ENCODE measurements at regions not wholly inside any gene's neighbourhood (a gene's known extent, or its start where the extent isn't known, plus 50 kb on each side); places are given as distances from the start of the nearest gene placed in this dataset.

- Histone ChIP-seq H3K27me3 (replicated peaks; ENCODE audit: insufficient read depth) (no peaks in the 10 kb centered on the region), H3K4me3 (no peak overlapping the region), H3K4me1 (ENCODE audit: control insufficient read depth in 1 of 2, low read depth in 2 of 2) (peaks cover 0 to 8% of the 10 kb centered on the region in 2 donors), H3K9me3 (no peaks in the 10 kb centered on the region), H3K36me3 (no peaks in the 10 kb centered on the region), H3K27ac (no peak overlapping the region)
- DNase-seq (ENCODE audit: low spot score) (no peak), ATAC-seq (ENCODE audit: insufficient number of reproducible peaks, low FRiP score, low read depth) (no peak)
- no peak for TF ChIP-seq CTCF (IDR thresholded peaks at IDR 0.05)
Observed at GRCh38 chr15:70586241-70586640, 177.1 kb downstream of the UACA start.

- DNase-seq (ENCODE audit: low spot score): no peak
- H3K36me3 ChIP-seq: no peaks in the 10 kb centered on the region
- peaks cover 0 to 8% of the 10 kb centered on the region in 2 donors for H3K4me1 ChIP-seq (ENCODE audit: control insufficient read depth in 1 of 2, low read depth in 2 of 2)
- no peaks in the 10 kb centered on the region for H3K27me3 ChIP-seq (replicated peaks; ENCODE audit: insufficient read depth)
- H3K27ac ChIP-seq: no peak overlapping the region
- H3K9me3 ChIP-seq: no peaks in the 10 kb centered on the region
- ATAC-seq (ENCODE audit: insufficient number of reproducible peaks, low FRiP score, low read depth): no peak
- TF ChIP-seq CTCF (IDR thresholded peaks at IDR 0.05): no peak
- no peak overlapping the region for H3K4me3 ChIP-seq
Observed at GRCh38 chr15:70585707-70586034, 177.7 kb downstream of the UACA start.

- H3K36me3 ChIP-seq: no peaks in the 10 kb centered on the region
- no peak for ATAC-seq (ENCODE audit: insufficient number of reproducible peaks, low FRiP score, low read depth)
- H3K9me3 ChIP-seq: no peaks in the 10 kb centered on the region
- H3K27ac ChIP-seq: no peak overlapping the region
- H3K27me3 ChIP-seq (replicated peaks; ENCODE audit: insufficient read depth): no peaks in the 10 kb centered on the region
- peak overlapping the region; percentile 21 for H3K4me3 ChIP-seq
- no peak for TF ChIP-seq CTCF (IDR thresholded peaks at IDR 0.05)
- DNase-seq (ENCODE audit: low spot score): no peak
- peaks cover 0 to 8% of the 10 kb centered on the region in 2 donors for H3K4me1 ChIP-seq (ENCODE audit: control insufficient read depth in 1 of 2, low read depth in 2 of 2)
Observed at GRCh38 chr15:70584838-70585706, 178.3 kb downstream of the UACA start.

- Histone ChIP-seq H3K36me3 (no peaks in the 10 kb centered on the region), H3K9me3 (no peaks in the 10 kb centered on the region), H3K4me1 (ENCODE audit: control insufficient read depth in 1 of 2, low read depth in 2 of 2) (peaks cover 0 to 8% of the 10 kb centered on the region in 2 donors), H3K27ac (no peak overlapping the region), H3K4me3 (no peak overlapping the region), H3K27me3 (replicated peaks; ENCODE audit: insufficient read depth) (no peaks in the 10 kb centered on the region)
- TF ChIP-seq CTCF (IDR thresholded peaks at IDR 0.05): no peak
- ATAC-seq (ENCODE audit: insufficient number of reproducible peaks, low FRiP score, low read depth): no peak
- DNase-seq (ENCODE audit: low spot score): no peak
Observed at GRCh38 chr15:70584441-70584837, 178.9 kb downstream of the UACA start.

GRCh38 chr15:70583006-70583405, 180.4 kb downstream of the UACA start:
- DNase-seq (ENCODE audit: low spot score) (no peak), ATAC-seq (ENCODE audit: insufficient number of reproducible peaks, low FRiP score, low read depth) (no peak)
- no peaks in the 10 kb centered on the region for H3K9me3 ChIP-seq
- no peak overlapping the region for H3K27ac ChIP-seq
- H3K4me1 ChIP-seq (ENCODE audit: control insufficient read depth in 1 of 2, low read depth in 2 of 2): peaks cover 0 to 8% of the 10 kb centered on the region in 2 donors
- H3K36me3 ChIP-seq: no peaks in the 10 kb centered on the region
- H3K4me3 ChIP-seq: no peak overlapping the region
- TF ChIP-seq CTCF (IDR thresholded peaks at IDR 0.05): no peak
- H3K27me3 ChIP-seq (replicated peaks; ENCODE audit: insufficient read depth): no peaks in the 10 kb centered on the region
